ENCODE measurements at regions not wholly inside any gene's neighbourhood (a gene's known extent, or its start where the extent isn't known, plus 50 kb on each side); places are given as distances from the start of the nearest gene placed in this dataset.

- H3K9ac ChIP-seq (ENCODE audit: low read depth, low read length), result no peak overlapping the region
- no peaks in the 10 kb centered on the region for H3K9me3 ChIP-seq (ENCODE audit: insufficient read depth, low read length, severe bottlenecking)
- H3K36me3 ChIP-seq (ENCODE audit: insufficient read depth, low read length), result no peaks in the 10 kb centered on the region
- H3K27me3 ChIP-seq (ENCODE audit: insufficient read depth, low read length, poor library complexity), result no peaks in the 10 kb centered on the region
- ATAC-seq (ENCODE audit: insufficient read depth, low read depth) (no peak), DNase-seq (no peak)
- H2AFZ ChIP-seq (ENCODE audit: low read depth, low read length), result no peak overlapping the region
- TF ChIP-seq, protein P1, sequence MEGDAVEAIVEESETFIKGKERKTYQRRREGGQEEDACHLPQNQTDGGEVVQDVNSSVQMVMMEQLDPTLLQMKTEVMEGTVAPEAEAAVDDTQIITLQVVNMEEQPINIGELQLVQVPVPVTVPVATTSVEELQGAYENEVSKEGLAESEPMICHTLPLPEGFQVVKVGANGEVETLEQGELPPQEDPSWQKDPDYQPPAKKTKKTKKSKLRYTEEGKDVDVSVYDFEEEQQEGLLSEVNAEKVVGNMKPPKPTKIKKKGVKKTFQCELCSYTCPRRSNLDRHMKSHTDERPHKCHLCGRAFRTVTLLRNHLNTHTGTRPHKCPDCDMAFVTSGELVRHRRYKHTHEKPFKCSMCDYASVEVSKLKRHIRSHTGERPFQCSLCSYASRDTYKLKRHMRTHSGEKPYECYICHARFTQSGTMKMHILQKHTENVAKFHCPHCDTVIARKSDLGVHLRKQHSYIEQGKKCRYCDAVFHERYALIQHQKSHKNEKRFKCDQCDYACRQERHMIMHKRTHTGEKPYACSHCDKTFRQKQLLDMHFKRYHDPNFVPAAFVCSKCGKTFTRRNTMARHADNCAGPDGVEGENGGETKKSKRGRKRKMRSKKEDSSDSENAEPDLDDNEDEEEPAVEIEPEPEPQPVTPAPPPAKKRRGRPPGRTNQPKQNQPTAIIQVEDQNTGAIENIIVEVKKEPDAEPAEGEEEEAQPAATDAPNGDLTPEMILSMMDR (IDR thresholded peaks at IDR 0.05; ENCODE audit: borderline replicate concordance, extremely low read depth, low read length, poor library complexity, severe bottlenecking), result no peak
- no peak for TF ChIP-seq EZH2 (IDR thresholded peaks at IDR 0.05; ENCODE audit: borderline replicate concordance, low read depth, low read length, severe bottlenecking)
- H4K20me1 ChIP-seq (ENCODE audit: insufficient read depth, low read length), result no peaks in the 10 kb centered on the region
- no peak overlapping the region for H3K4me2 ChIP-seq (ENCODE audit: insufficient read depth, low read length)
- H3K4me1 ChIP-seq (ENCODE audit: insufficient read depth, low read length), result no peaks in the 10 kb centered on the region
- H3K79me2 ChIP-seq (ENCODE audit: insufficient read depth, low read length), result no peaks in the 10 kb centered on the region
- H3K27ac ChIP-seq (ENCODE audit: low read length), result no peak overlapping the region
- H3K4me3 ChIP-seq (ENCODE audit: low read depth in 1 of 2, low read length in 2 of 2), result no peak overlapping the region
Measured at GRCh38 chr7:12909483-12909882, 222.1 kb downstream of the ARL4A start.

GRCh38 chr7:12911053-12911452 is 223.6 kb downstream of the ARL4A start:
- no peaks in the 10 kb centered on the region for H4K20me1 ChIP-seq (ENCODE audit: insufficient read depth, low read length)
- no peaks in the 10 kb centered on the region for H3K9me3 ChIP-seq (ENCODE audit: insufficient read depth, low read length, severe bottlenecking)
- no peak for DNase-seq
- H3K27ac ChIP-seq (ENCODE audit: low read length), result no peak overlapping the region
- no peaks in the 10 kb centered on the region for H3K27me3 ChIP-seq (ENCODE audit: insufficient read depth, low read length, poor library complexity)
- ATAC-seq (ENCODE audit: insufficient read depth, low read depth), result no peak
- no peak overlapping the region for H3K9ac ChIP-seq (ENCODE audit: low read depth, low read length)
- no peaks in the 10 kb centered on the region for H3K4me1 ChIP-seq (ENCODE audit: insufficient read depth, low read length)
- no peak overlapping the region for H3K4me2 ChIP-seq (ENCODE audit: insufficient read depth, low read length)
- no peaks in the 10 kb centered on the region for H3K79me2 ChIP-seq (ENCODE audit: insufficient read depth, low read length)
- H3K36me3 ChIP-seq (ENCODE audit: insufficient read depth, low read length), result no peaks in the 10 kb centered on the region
- TF ChIP-seq EZH2 (IDR thresholded peaks at IDR 0.05; ENCODE audit: borderline replicate concordance, low read depth, low read length, severe bottlenecking), result no peak
- TF ChIP-seq, protein P1 (IDR thresholded peaks at IDR 0.05; ENCODE audit: borderline replicate concordance, extremely low read depth, low read length, poor library complexity, severe bottlenecking), result no peak
- H2AFZ ChIP-seq (ENCODE audit: low read depth, low read length), result no peak overlapping the region
- no peak overlapping the region for H3K4me3 ChIP-seq (ENCODE audit: low read depth in 1 of 2, low read length in 2 of 2)

DNA sequence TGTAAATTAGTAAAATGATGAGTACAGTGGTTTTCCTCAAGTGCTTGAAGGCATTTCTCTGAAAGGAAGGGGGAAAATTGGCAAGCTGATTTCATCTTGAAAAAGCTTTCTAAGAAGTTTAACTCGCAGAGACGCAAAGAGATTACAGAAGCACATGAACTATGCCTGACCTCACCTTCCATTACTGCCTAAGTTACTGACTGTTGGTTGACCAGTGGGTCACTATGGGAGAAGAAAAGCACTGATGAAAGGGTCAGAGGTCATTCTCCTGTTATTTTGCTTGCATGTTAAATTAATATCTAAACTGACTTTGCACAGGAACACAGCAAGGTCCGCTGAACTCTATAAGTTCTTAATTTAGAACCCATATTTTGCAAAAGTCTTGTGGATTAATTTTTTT is 225.6 kb downstream of the ARL4A start:
- ATAC-seq (ENCODE audit: insufficient read depth, low read depth) (no peak), DNase-seq (no peak)
- H2AFZ ChIP-seq (ENCODE audit: low read depth, low read length), result no peak overlapping the region
- H3K27me3 ChIP-seq (ENCODE audit: insufficient read depth, low read length, poor library complexity), result no peaks in the 10 kb centered on the region
- no peak overlapping the region for H3K9ac ChIP-seq (ENCODE audit: low read depth, low read length)
- no peak overlapping the region for H3K27ac ChIP-seq (ENCODE audit: low read length)
- no peaks in the 10 kb centered on the region for H3K36me3 ChIP-seq (ENCODE audit: insufficient read depth, low read length)
- H3K4me2 ChIP-seq (ENCODE audit: insufficient read depth, low read length), result no peak overlapping the region
- no peak overlapping the region for H3K4me3 ChIP-seq (ENCODE audit: low read depth in 1 of 2, low read length in 2 of 2)
- TF ChIP-seq, protein P1 (IDR thresholded peaks at IDR 0.05; ENCODE audit: borderline replicate concordance, extremely low read depth, low read length, poor library complexity, severe bottlenecking), result no peak
- no peak for TF ChIP-seq EZH2 (IDR thresholded peaks at IDR 0.05; ENCODE audit: borderline replicate concordance, low read depth, low read length, severe bottlenecking)
- H3K79me2 ChIP-seq (ENCODE audit: insufficient read depth, low read length), result no peaks in the 10 kb centered on the region
- no peaks in the 10 kb centered on the region for H3K9me3 ChIP-seq (ENCODE audit: insufficient read depth, low read length, severe bottlenecking)
- no peaks in the 10 kb centered on the region for H4K20me1 ChIP-seq (ENCODE audit: insufficient read depth, low read length)
- H3K4me1 ChIP-seq (ENCODE audit: insufficient read depth, low read length), result no peaks in the 10 kb centered on the region

GRCh38 chr7:12917801-12918200 is 230.4 kb downstream of the ARL4A start:
- H3K4me1 ChIP-seq (ENCODE audit: insufficient read depth, low read length), result no peaks in the 10 kb centered on the region
- no peak overlapping the region for H2AFZ ChIP-seq (ENCODE audit: low read depth, low read length)
- H3K9me3 ChIP-seq (ENCODE audit: insufficient read depth, low read length, severe bottlenecking), result no peaks in the 10 kb centered on the region
- no peaks in the 10 kb centered on the region for H3K27me3 ChIP-seq (ENCODE audit: insufficient read depth, low read length, poor library complexity)
- H3K27ac ChIP-seq (ENCODE audit: low read length), result no peak overlapping the region
- H3K9ac ChIP-seq (ENCODE audit: low read depth, low read length), result no peak overlapping the region
- no peaks in the 10 kb centered on the region for H3K36me3 ChIP-seq (ENCODE audit: insufficient read depth, low read length)
- DNase-seq, result no peak
- no peaks in the 10 kb centered on the region for H3K79me2 ChIP-seq (ENCODE audit: insufficient read depth, low read length)
- no peak overlapping the region for H3K4me3 ChIP-seq (ENCODE audit: low read depth in 1 of 2, low read length in 2 of 2)
- H4K20me1 ChIP-seq (ENCODE audit: insufficient read depth, low read length), result no peaks in the 10 kb centered on the region
- ATAC-seq (ENCODE audit: insufficient read depth, low read depth), result no peak
- no peak for TF ChIP-seq EZH2 (IDR thresholded peaks at IDR 0.05; ENCODE audit: borderline replicate concordance, low read depth, low read length, severe bottlenecking)
- TF ChIP-seq, protein P1 (IDR thresholded peaks at IDR 0.05; ENCODE audit: borderline replicate concordance, extremely low read depth, low read length, poor library complexity, severe bottlenecking), result no peak
- H3K4me2 ChIP-seq (ENCODE audit: insufficient read depth, low read length), result no peak overlapping the region

Data from DND-41 (cell line).